GM18508 (cell line): ENCODE measurements at regions not wholly inside any gene's neighbourhood (a gene's known extent, or its start where the extent isn't known, plus 50 kb on each side); places are given as distances from the start of the nearest gene placed in this dataset.

Source experiments
- ATAC-seq: cut with Tn5 transposase; IDR thresholded peaks from one replicate; pipeline ENCODE4 v1.9.1; 2021; ENCODE audit warnings: moderate number of reproducible peaks; ENCODE audit not compliant: insufficient read depth, unreplicated experiment

GRCh38 chr15:62430552-62430951, 265.5 kb upstream of the C2CD4B start:
- ATAC-seq = no peak

- no peak for ATAC-seq
Observed at GRCh38 chr15:62431008-62431797, 266.1 kb upstream of the C2CD4B start.

GRCh38 chr15:62431817-62432216, 266.7 kb upstream of the C2CD4B start:
- ATAC-seq = no peak

- no peak for ATAC-seq
Observed at GRCh38 chr15:62432702-62433398, 267.8 kb upstream of the C2CD4B start.

GRCh38 chr15:62436235-62436634, 271.1 kb upstream of the C2CD4B start:
- no peak for ATAC-seq

GRCh38 chr15:62437753-62438152, 272.7 kb upstream of the C2CD4B start:
- no peak for ATAC-seq

- ATAC-seq = no peak
Observed at GRCh38 chr15:62439543-62440016, 274.5 kb upstream of the C2CD4B start.

- no peak for ATAC-seq
Observed at GRCh38 chr15:62440362-62441105, 275.4 kb upstream of the C2CD4B start.

- ATAC-seq = no peak
Observed at GRCh38 chr15:62444104-62445022, 279.3 kb upstream of the C2CD4B start.

GRCh38 chr15:62445244-62445643, 280.2 kb upstream of the C2CD4B start:
- no peak for ATAC-seq

- no peak for ATAC-seq
Observed at GRCh38 chr15:62446984-62447383, 281.9 kb upstream of the C2CD4B start.

- no peak for ATAC-seq
Observed at GRCh38 chr15:62447742-62448141, 282.7 kb upstream of the C2CD4B start.

- ATAC-seq = no peak
Observed at GRCh38 chr15:62449638-62450037, 284.6 kb upstream of the C2CD4B start.

- ATAC-seq = no peak
Observed at GRCh38 chr15:62450061-62450460, 285.0 kb upstream of the C2CD4B start.

- ATAC-seq = no peak
Observed at GRCh38 chr15:62452026-62452425, 286.9 kb upstream of the C2CD4B start.

- no peak for ATAC-seq
Observed at GRCh38 chr15:62452667-62453066, 287.6 kb upstream of the C2CD4B start.

- no peak for ATAC-seq
Observed at GRCh38 chr15:62453375-62453774, 288.3 kb upstream of the C2CD4B start.

GRCh38 chr15:62453981-62454380, 288.9 kb upstream of the C2CD4B start:
- no peak for ATAC-seq

- ATAC-seq = no peak
Observed at GRCh38 chr15:62454567-62455172, 289.6 kb upstream of the C2CD4B start.
